HCT116 (cell line): ENCODE measurements at regions not wholly inside any gene's neighbourhood (a gene's known extent, or its start where the extent isn't known, plus 50 kb on each side); places are given as distances from the start of the nearest gene placed in this dataset.

Source experiments
- ATAC-seq: fragments of 200-7000 bp; cut with Tn5 transposase; 2 replicates; pipeline ENCODE4 v1.9.1; 2020; ENCODE audit warnings: mild to moderate bottlenecking, moderate library complexity
- BruUV-seq: library from RNA; stranded (reverse); fragments of 400-500 nt; replicated peaks from 2 replicates; lab custom pipeline; 2021; lab: Mats Ljungman, UMichigan
- CTCF ChIA-PET: fragments of 300-600 bp; sonication (Branson Sonifier 250); formaldehyde crosslinking; loops from one replicate; lab custom pipeline; 2021; ENCODE audit warnings: antibody characterized with exemption; lab: Charles Lee
- POLR2A ChIA-PET: fragments of 300-600, 350-600 bp; sonication (Branson Sonifier 250); formaldehyde crosslinking; loops from one replicate; lab custom pipeline; 2021; ENCODE audit warnings: antibody characterized with exemption; lab: Charles Lee
- RAD21 ChIA-PET, 2 experiments: fragments of 300-600 bp; sonication (Branson Sonifier 250); formaldehyde crosslinking; loops; one replicate each; lab custom pipeline; 2023; ENCODE audit warnings: low total read pairs in 2 of 2; ENCODE audit not compliant: uncharacterized antibody in 2 of 2, unreplicated experiment in 2 of 2, low non-redundant PET in 1 of 2; lab: Charles Lee
- DNase-seq: peaks from one replicate; pipeline ENCODE4 v3.0.0-alpha.2; 2010; ENCODE audit warnings: low read depth, low spot score
- H2AFZ ChIP-seq: fragments of 200-600 bp; shearing (Covaris generic), sonication (generic); 2 replicates; pipeline ENCODE4 v1.6.1; 2017; ENCODE audit warnings: low read depth, mixed run types, mixed read lengths, antibody characterized with exemption, low read length; ENCODE audit not compliant: poor library complexity, severe bottlenecking
- H3K27ac ChIP-seq: 2 replicates; pipeline ENCODE4 v1.5.1; 2012; ENCODE audit warnings: low read depth, low read length
- H3K27me3 ChIP-seq: fragments of 200-600 bp; sonication (generic); 2 replicates; pipeline ENCODE4 v1.6.1; 2016; ENCODE audit warnings: mixed run types, low read length, mixed read lengths; ENCODE audit not compliant: insufficient read depth
- H3K36me3 ChIP-seq, 2 experiments: fragments of 200-500 bp in 1 of 2; fragments of 200-600 bp in 1 of 2; sonication (Bioruptor generic) in 1 of 2; sonication (generic) in 1 of 2; 2 replicates each; pipeline versions ENCODE4 v1.5.1 to v1.6.1; 2014 to 2016; ENCODE audit warnings: low read length in 2 of 2, inconsistent platforms in 1 of 2, mixed read lengths in 1 of 2, mixed run types in 1 of 2; ENCODE audit not compliant: insufficient read depth in 2 of 2, control insufficient read depth in 1 of 2
- H3K4me1 ChIP-seq, 2 experiments: fragments of 200-600 bp in 1 of 2; sonication (generic) in 1 of 2; 2 replicates each; pipeline versions ENCODE4 v1.5.1 to v1.6.1; 2012 to 2017; ENCODE audit warnings: low read length in 2 of 2, inconsistent platforms in 1 of 2, mild to moderate bottlenecking in 1 of 2, mixed read lengths in 1 of 2, mixed run types in 1 of 2, moderate library complexity in 1 of 2; ENCODE audit not compliant: insufficient read depth in 2 of 2, control insufficient read depth in 1 of 2
- H3K4me2 ChIP-seq: fragments of 200-600 bp; sonication (generic); 2 replicates; pipeline ENCODE4 v1.6.1; 2017; ENCODE audit warnings: mixed run types, low read length, mixed read lengths
- H3K4me3 ChIP-seq, 2 experiments: fragments of 200-600 bp in 1 of 2; sonication (generic) in 1 of 2; replicated peaks in 1 of 2; 2 replicates each; pipeline ENCODE4 v1.5.1; 2011 to 2016; ENCODE audit warnings: low read length in 2 of 2, control low read depth in 1 of 2, low read depth in 1 of 2, mild to moderate bottlenecking in 1 of 2, mixed read lengths in 1 of 2, mixed run types in 1 of 2
- H3K79me2 ChIP-seq: fragments of 200-600 bp; sonication (generic); 2 replicates; pipeline ENCODE4 v1.6.1; 2017; ENCODE audit warnings: mild to moderate bottlenecking, mixed run types, low read length, moderate library complexity, mixed read lengths; ENCODE audit not compliant: insufficient read depth
- H3K9ac ChIP-seq: fragments of 200-600 bp; sonication (generic); 2 replicates; pipeline ENCODE4 v1.6.1; 2016; ENCODE audit warnings: low read length, mixed read lengths
- H3K9me2 ChIP-seq: fragments of 200-600 bp; sonication (generic), shearing (Covaris generic); 2 replicates; pipeline ENCODE4 v1.6.1; 2017; ENCODE audit warnings: mixed run types, mild to moderate bottlenecking, moderate library complexity; ENCODE audit not compliant: insufficient read depth
- H3K9me3 ChIP-seq, 2 experiments: fragments of 200-500 bp in 1 of 2; fragments of 200-600 bp in 1 of 2; sonication (Bioruptor generic) in 1 of 2; sonication (generic) in 1 of 2; 2 replicates each; pipeline ENCODE4 v1.6.1; 2014 to 2017; ENCODE audit warnings: low read length in 2 of 2, mixed read lengths in 2 of 2, inconsistent platforms in 1 of 2, low read depth in 1 of 2, mild to moderate bottlenecking in 1 of 2, mixed run types in 1 of 2, moderate library complexity in 1 of 2; ENCODE audit not compliant: control insufficient read depth in 1 of 2, insufficient read depth in 1 of 2
- H4K20me1 ChIP-seq: fragments of 200-600 bp; sonication (generic), shearing (Covaris generic); 2 replicates; pipeline ENCODE4 v1.6.1; 2017; ENCODE audit warnings: mixed run types, mild to moderate bottlenecking, moderate library complexity; ENCODE audit not compliant: insufficient read depth
- ATF3 ChIP-seq: IDR thresholded peaks from 2 replicates; pipeline ENCODE4 v1.6.1; 2012
- CEBPB ChIP-seq: IDR thresholded peaks from 2 replicates; pipeline ENCODE4 v1.6.1; 2012; ENCODE audit warnings: low read depth
- CTCF ChIP-seq, 3 experiments: fragments of 200-600 bp in 1 of 3; sonication (generic) in 1 of 3; IDR thresholded peaks in 2 of 3; conservative IDR thresholded peaks in 1 of 3; 2 replicates each; pipeline ENCODE4 v1.5.1; 2012 to 2017; ENCODE audit warnings: low read depth in 2 of 3, low read length in 2 of 3, antibody characterized with exemption in 1 of 3, borderline replicate concordance in 1 of 3, control low read depth in 1 of 3, mild to moderate bottlenecking in 1 of 3, mixed read lengths in 1 of 3, mixed run types in 1 of 3, moderate library complexity in 1 of 3; ENCODE audit not compliant: insufficient read depth in 1 of 3
- EGR1 ChIP-seq: IDR thresholded peaks from 2 replicates; pipeline ENCODE4 v1.6.1; 2012; ENCODE audit warnings: low read depth
- EZH2 ChIP-seq: fragments of 200-600 bp; sonication (generic); IDR thresholded peaks from 2 replicates; pipeline ENCODE4 v1.6.1; 2017; ENCODE audit warnings: antibody characterized with exemption, mixed run types
- EZH2phosphoT487 ChIP-seq: fragments of 200-600 bp; IDR thresholded peaks from 2 replicates; pipeline ENCODE4 v1.6.1; 2018; ENCODE audit warnings: antibody characterized with exemption, borderline replicate concordance
- FOSL1 ChIP-seq: IDR thresholded peaks from 2 replicates; pipeline ENCODE4 v1.6.1; 2012; ENCODE audit warnings: low read depth
- JUND ChIP-seq: IDR thresholded peaks from 2 replicates; pipeline ENCODE4 v1.6.1; 2012
- POLR2A ChIP-seq: IDR thresholded peaks from 2 replicates; pipeline ENCODE4 v1.7.0; 2011; ENCODE audit warnings: borderline replicate concordance; ENCODE audit not compliant: insufficient read depth, insufficient read length; ENCODE audit errors: extremely low read depth
- POLR2AphosphoS5 ChIP-seq: IDR thresholded peaks from 2 replicates; pipeline ENCODE4 v1.6.1; 2011; ENCODE audit warnings: mild to moderate bottlenecking, low read depth, low read length, moderate library complexity
- RAD21 ChIP-seq: IDR thresholded peaks from 2 replicates; pipeline ENCODE4 v1.6.1; 2012; ENCODE audit warnings: low read depth, mild to moderate bottlenecking
- SIN3A ChIP-seq: IDR thresholded peaks from 2 replicates; pipeline ENCODE4 v1.6.1; 2012; ENCODE audit warnings: low read depth
- SRF ChIP-seq: IDR thresholded peaks from 2 replicates; pipeline ENCODE4 v1.6.1; 2012; ENCODE audit warnings: low read depth
- TCF7L2 ChIP-seq: IDR thresholded peaks from 2 replicates; pipeline ENCODE4 v1.7.0; 2011; ENCODE audit warnings: borderline replicate concordance, inconsistent platforms; ENCODE audit not compliant: insufficient read depth, insufficient read length; ENCODE audit errors: extremely low read depth
- YY1 ChIP-seq: IDR thresholded peaks from 2 replicates; pipeline ENCODE4 v1.6.1; 2011; ENCODE audit warnings: low read length, low read depth, moderate library complexity, mild to moderate bottlenecking; ENCODE audit not compliant: insufficient replicate concordance; ENCODE audit errors: extremely low read depth
- ZFX ChIP-seq: fragments of 450-650 bp; IDR thresholded peaks from 2 replicates; pipeline ENCODE4 v1.6.1; 2017
- ZNF274 ChIP-seq: fragments of 200-500 bp; sonication (Bioruptor generic); IDR thresholded peaks from 2 replicates; pipeline ENCODE4 v1.6.1; 2014; ENCODE audit warnings: mild to moderate bottlenecking, low read depth, low read length, inconsistent platforms
- intact Hi-C: fragments of 100-400 bp; cut with micrococcal nuclease; formaldehyde crosslinking; loops from 2 replicates; pipeline ENCODE4 v1.10.0; 2022
- TF ChIP-seq, protein P1 (sequence below): IDR thresholded peaks from 2 replicates; pipeline ENCODE4 v1.6.1; 2012; ENCODE audit warnings: low read depth

- no peaks in the 10 kb centered on the region for H3K27me3 ChIP-seq
- TF ChIP-seq EZH2phosphoT487, result no peak
- TF ChIP-seq POLR2A, result no peak
- TF ChIP-seq ZFX, result no peak
- TF ChIP-seq CTCF (IDR thresholded peaks at IDR 0.05 in 2 of 3, conservative IDR thresholded peaks at IDR 0.05 in 1 of 3; ENCODE audit: borderline replicate concordance in 1 of 3, insufficient read depth in 1 of 3, low read depth in 2 of 3, low read length in 2 of 3), result no peak
- no peak for TF ChIP-seq RAD21
- no peak for TF ChIP-seq SIN3A
- TF ChIP-seq CEBPB, result no peak
- TF ChIP-seq EZH2, result no peak
- no peak for TF ChIP-seq ZNF274
- TF ChIP-seq FOSL1, result no peak
- no peak for TF ChIP-seq EGR1
- no peak for TF ChIP-seq TCF7L2
- TF ChIP-seq POLR2AphosphoS5, result no peak
- no peak for TF ChIP-seq ATF3
- TF ChIP-seq YY1, result no peak
- TF ChIP-seq JUND, result no peak
- no peak for TF ChIP-seq SRF
- TF ChIP-seq, protein P1, sequence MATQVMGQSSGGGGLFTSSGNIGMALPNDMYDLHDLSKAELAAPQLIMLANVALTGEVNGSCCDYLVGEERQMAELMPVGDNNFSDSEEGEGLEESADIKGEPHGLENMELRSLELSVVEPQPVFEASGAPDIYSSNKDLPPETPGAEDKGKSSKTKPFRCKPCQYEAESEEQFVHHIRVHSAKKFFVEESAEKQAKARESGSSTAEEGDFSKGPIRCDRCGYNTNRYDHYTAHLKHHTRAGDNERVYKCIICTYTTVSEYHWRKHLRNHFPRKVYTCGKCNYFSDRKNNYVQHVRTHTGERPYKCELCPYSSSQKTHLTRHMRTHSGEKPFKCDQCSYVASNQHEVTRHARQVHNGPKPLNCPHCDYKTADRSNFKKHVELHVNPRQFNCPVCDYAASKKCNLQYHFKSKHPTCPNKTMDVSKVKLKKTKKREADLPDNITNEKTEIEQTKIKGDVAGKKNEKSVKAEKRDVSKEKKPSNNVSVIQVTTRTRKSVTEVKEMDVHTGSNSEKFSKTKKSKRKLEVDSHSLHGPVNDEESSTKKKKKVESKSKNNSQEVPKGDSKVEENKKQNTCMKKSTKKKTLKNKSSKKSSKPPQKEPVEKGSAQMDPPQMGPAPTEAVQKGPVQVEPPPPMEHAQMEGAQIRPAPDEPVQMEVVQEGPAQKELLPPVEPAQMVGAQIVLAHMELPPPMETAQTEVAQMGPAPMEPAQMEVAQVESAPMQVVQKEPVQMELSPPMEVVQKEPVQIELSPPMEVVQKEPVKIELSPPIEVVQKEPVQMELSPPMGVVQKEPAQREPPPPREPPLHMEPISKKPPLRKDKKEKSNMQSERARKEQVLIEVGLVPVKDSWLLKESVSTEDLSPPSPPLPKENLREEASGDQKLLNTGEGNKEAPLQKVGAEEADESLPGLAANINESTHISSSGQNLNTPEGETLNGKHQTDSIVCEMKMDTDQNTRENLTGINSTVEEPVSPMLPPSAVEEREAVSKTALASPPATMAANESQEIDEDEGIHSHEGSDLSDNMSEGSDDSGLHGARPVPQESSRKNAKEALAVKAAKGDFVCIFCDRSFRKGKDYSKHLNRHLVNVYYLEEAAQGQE, result no peak
- POLR2A ChIA-PET, result no interaction called here
- no TSS peak for BruUV-seq
- no peak overlapping the region for H3K4me3 ChIP-seq
- H3K4me2 ChIP-seq, result no peak overlapping the region
- H3K79me2 ChIP-seq, result no peaks in the 10 kb centered on the region
- H3K27ac ChIP-seq, result no peak overlapping the region
- H3K4me1 ChIP-seq, result no peaks in the 10 kb centered on the region
- no peak for ATAC-seq
- no peaks in the 10 kb centered on the region for H3K36me3 ChIP-seq
- no peaks in the 10 kb centered on the region for H3K9me2 ChIP-seq
- CTCF ChIA-PET, result no interaction called here
- no peak overlapping the region for H3K9ac ChIP-seq
- no peak overlapping the region for H2AFZ ChIP-seq
- intact Hi-C loops, result no loop called here
- H3K9me3 ChIP-seq, result peaks cover 8 to 19% of the 10 kb centered on the region in 2 experiments; a peak in 2 of 4 replicates
- RAD21 ChIA-PET, result no interaction called here
- DNase-seq, result no peak
- no peaks in the 10 kb centered on the region for H4K20me1 ChIP-seq
Observed at GRCh38 chr18:38459131-38459994, 893.8 kb upstream of the CELF4 start.
